HepG2 (cell line): ENCODE measurements at regions not wholly inside any gene's neighbourhood (a gene's known extent, or its start where the extent isn't known, plus 50 kb on each side); places are given as distances from the start of the nearest gene placed in this dataset.

Source experiments
- ATAC-seq: fragments of 200-7000 bp; cut with Tn5 transposase; 3 replicates; pipeline ENCODE4 v1.9.1; 2020; ENCODE audit warnings: mild to moderate bottlenecking, moderate library complexity
- BruUV-seq: library from RNA; stranded (reverse); fragments of 400-500 nt; replicated peaks from 2 replicates; lab custom pipeline; 2021; lab: Mats Ljungman, UMichigan
- CTCF ChIA-PET: fragments of 300-600 bp; formaldehyde crosslinking; extraction: SDS; loops from one replicate; lab custom pipeline; 2021; ENCODE audit warnings: low total read pairs, inconsistent platforms, low intra/inter-chr PET ratio; lab: Yijun Ruan, JAX
- POLR2A ChIA-PET: fragments of 350-600 bp; sonication (Branson Sonifier 250); formaldehyde crosslinking; loops from one replicate; lab custom pipeline; 2020; ENCODE audit warnings: antibody characterized with exemption, inconsistent platforms; lab: Yijun Ruan, JAX
- DNase-seq: peaks from one replicate; pipeline ENCODE4 v3.0.0-alpha.2; 2015; ENCODE audit warnings: low spot score
- FAIRE-seq: peaks from 3 replicates; lab custom pipeline; 2011; peaks lifted over from hg19 to GRCh38; lab: Jason Lieb, UNC
- H2AFZ ChIP-seq: one replicate; pipeline ENCODE4 v1.6.1; 2011; ENCODE audit warnings: low read length, inconsistent platforms
- H3K27ac ChIP-seq: fragments of 300-600 bp; 3 replicates; pipeline ENCODE4 v1.8.0; 2011; ENCODE audit warnings: mixed run types, mild to moderate bottlenecking, mixed read lengths, low read length, inconsistent platforms; ENCODE audit not compliant: insufficient read depth; ENCODE audit errors: extremely low read length
- H3K27me3 ChIP-seq, 2 experiments: fragments of 200-600 bp in 1 of 2; 2 replicates in 1 of 2; 3 replicates in 1 of 2; pipeline versions ENCODE4 v1.6.0 to v1.8.0; 2011; ENCODE audit warnings: low read length in 2 of 2, mild to moderate bottlenecking in 2 of 2, moderate library complexity in 2 of 2, inconsistent platforms in 1 of 2; ENCODE audit not compliant: insufficient read depth in 2 of 2, control insufficient read depth in 1 of 2
- H3K36me3 ChIP-seq, 2 experiments: fragments of 200-600 bp in 1 of 2; replicated peaks in 1 of 2; 2 replicates in 1 of 2; 3 replicates in 1 of 2; pipeline versions ENCODE4 v1.5.1 to v1.8.0; 2011; ENCODE audit warnings: low read length in 2 of 2, inconsistent platforms in 1 of 2; ENCODE audit not compliant: insufficient read depth in 2 of 2, control insufficient read depth in 1 of 2
- H3K4me1 ChIP-seq: 2 replicates; pipeline ENCODE4 v1.5.1; 2012; ENCODE audit warnings: low read length, inconsistent platforms; ENCODE audit not compliant: insufficient read depth
- H3K4me2 ChIP-seq: 2 replicates; pipeline ENCODE4 v1.6.0; 2011; ENCODE audit warnings: low read depth, low read length, inconsistent platforms
- H3K4me3 ChIP-seq, 3 experiments: fragments of 200-600 bp in 1 of 3; sonication (generic), shearing (Covaris generic) in 1 of 3; replicated peaks in 1 of 3; 2 replicates each; pipeline ENCODE4 v1.5.1; 2011 to 2016; ENCODE audit warnings: low read length in 3 of 3, inconsistent platforms in 2 of 3, low read depth in 2 of 3, mild to moderate bottlenecking in 2 of 3, control low read depth in 1 of 3, mixed read lengths in 1 of 3; ENCODE audit not compliant: insufficient read depth in 1 of 3
- H3K79me2 ChIP-seq: one replicate; pipeline ENCODE4 v1.6.1; 2011; ENCODE audit warnings: low read length, inconsistent platforms; ENCODE audit not compliant: insufficient read depth
- H3K9ac ChIP-seq: 2 replicates; pipeline ENCODE4 v1.6.0; 2011; ENCODE audit warnings: mild to moderate bottlenecking, low read depth, low read length, inconsistent platforms; ENCODE audit not compliant: insufficient read depth
- H3K9me3 ChIP-seq: 2 replicates; pipeline ENCODE4 v1.5.1; 2012; ENCODE audit warnings: mild to moderate bottlenecking, low read length
- H4K20me1 ChIP-seq: 2 replicates; pipeline ENCODE4 v1.6.0; 2011; ENCODE audit warnings: inconsistent platforms, mild to moderate bottlenecking, low read length, moderate library complexity; ENCODE audit not compliant: insufficient read depth
- HMGA1 ChIP-seq: sonication (generic); formaldehyde crosslinking; conservative IDR thresholded peaks from 2 replicates; pipeline ENCODE4 v1.4.0; 2020; ENCODE audit warnings: missing genetic modification reagents
- MAFF ChIP-seq: IDR thresholded peaks from 2 replicates; pipeline ENCODE4 v1.6.1; 2011; ENCODE audit warnings: low read depth, low read length, improper control_type of control experiment
- MAFK ChIP-seq, 2 experiments: IDR thresholded peaks in 1 of 2; conservative IDR thresholded peaks in 1 of 2; 2 replicates each; pipeline ENCODE4 v1.6.1; 2011; ENCODE audit warnings: improper control_type of control experiment in 2 of 2, low read length in 2 of 2
- REXO4 ChIP-seq: sonication (generic); formaldehyde crosslinking; IDR thresholded peaks from 2 replicates; pipeline ENCODE4 v1.8.0; 2022; ENCODE audit warnings: missing genetic modification reagents, mild to moderate bottlenecking, borderline replicate concordance
- SALL1 ChIP-seq: sonication (generic); formaldehyde crosslinking; IDR thresholded peaks from 2 replicates; pipeline ENCODE4 v1.8.0; 2022; ENCODE audit warnings: mild to moderate bottlenecking, missing genetic modification reagents
- ZNF616 ChIP-seq: sonication (generic); formaldehyde crosslinking; IDR thresholded peaks from 2 replicates; pipeline ENCODE4 v1.5.0; 2020; ENCODE audit warnings: low read depth, mild to moderate bottlenecking, missing genetic modification reagents
- whole genome bisulfite sequencing: methylation state at CpG from one replicate; pipeline ENCODE4 v1.1.6; 2017; ENCODE audit warnings: low lambda C conversion rate; 5-methylcytosine and 5-hydroxymethylcytosine counted together
- in situ Hi-C: cut with HindIII; loops from 2 replicates; pipeline ENCODE4 v1.10.0; 2017; ENCODE audit warnings: low pct_unique_long_range_greater_than_20kb; ENCODE audit not compliant: extremely low pct_ligation_motif_present
- intact Hi-C: fragments of 100-400 bp; cut with micrococcal nuclease; formaldehyde crosslinking; loops from one replicate; pipeline ENCODE4 v1.10.0; 2022; ENCODE audit not compliant: unreplicated experiment
- TF ChIP-seq, protein P1 (sequence below): sonication (generic); formaldehyde crosslinking; IDR thresholded peaks from 2 replicates; pipeline ENCODE4 v1.4.0; 2020; ENCODE audit warnings: missing genetic modification reagents
- TF ChIP-seq, protein P2 (sequence below): sonication (generic); formaldehyde crosslinking; IDR thresholded peaks from 2 replicates; pipeline ENCODE4 v1.4.0; 2020; ENCODE audit warnings: mild to moderate bottlenecking, missing genetic modification reagents

DNA sequence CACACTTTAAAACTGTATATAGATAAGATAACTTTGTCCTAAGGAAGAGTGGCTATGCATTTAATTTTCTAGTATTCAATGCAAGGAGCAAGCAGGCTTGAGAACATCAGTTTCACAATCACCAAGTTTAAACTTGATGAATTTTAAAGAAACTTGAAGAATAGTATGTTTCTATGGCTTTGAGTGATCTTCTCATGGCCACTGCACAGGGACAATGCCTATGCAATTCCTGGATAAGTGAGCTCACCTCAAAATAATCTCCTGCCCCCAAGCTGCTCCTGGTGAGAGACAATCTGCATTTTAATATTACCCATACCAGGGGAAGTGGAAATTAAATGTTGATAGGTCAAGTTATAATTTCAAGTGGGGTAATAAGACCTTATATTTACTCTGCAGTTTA lies 376.6 kb upstream of the CBLB start (continued):
- TF ChIP-seq, protein P1, sequence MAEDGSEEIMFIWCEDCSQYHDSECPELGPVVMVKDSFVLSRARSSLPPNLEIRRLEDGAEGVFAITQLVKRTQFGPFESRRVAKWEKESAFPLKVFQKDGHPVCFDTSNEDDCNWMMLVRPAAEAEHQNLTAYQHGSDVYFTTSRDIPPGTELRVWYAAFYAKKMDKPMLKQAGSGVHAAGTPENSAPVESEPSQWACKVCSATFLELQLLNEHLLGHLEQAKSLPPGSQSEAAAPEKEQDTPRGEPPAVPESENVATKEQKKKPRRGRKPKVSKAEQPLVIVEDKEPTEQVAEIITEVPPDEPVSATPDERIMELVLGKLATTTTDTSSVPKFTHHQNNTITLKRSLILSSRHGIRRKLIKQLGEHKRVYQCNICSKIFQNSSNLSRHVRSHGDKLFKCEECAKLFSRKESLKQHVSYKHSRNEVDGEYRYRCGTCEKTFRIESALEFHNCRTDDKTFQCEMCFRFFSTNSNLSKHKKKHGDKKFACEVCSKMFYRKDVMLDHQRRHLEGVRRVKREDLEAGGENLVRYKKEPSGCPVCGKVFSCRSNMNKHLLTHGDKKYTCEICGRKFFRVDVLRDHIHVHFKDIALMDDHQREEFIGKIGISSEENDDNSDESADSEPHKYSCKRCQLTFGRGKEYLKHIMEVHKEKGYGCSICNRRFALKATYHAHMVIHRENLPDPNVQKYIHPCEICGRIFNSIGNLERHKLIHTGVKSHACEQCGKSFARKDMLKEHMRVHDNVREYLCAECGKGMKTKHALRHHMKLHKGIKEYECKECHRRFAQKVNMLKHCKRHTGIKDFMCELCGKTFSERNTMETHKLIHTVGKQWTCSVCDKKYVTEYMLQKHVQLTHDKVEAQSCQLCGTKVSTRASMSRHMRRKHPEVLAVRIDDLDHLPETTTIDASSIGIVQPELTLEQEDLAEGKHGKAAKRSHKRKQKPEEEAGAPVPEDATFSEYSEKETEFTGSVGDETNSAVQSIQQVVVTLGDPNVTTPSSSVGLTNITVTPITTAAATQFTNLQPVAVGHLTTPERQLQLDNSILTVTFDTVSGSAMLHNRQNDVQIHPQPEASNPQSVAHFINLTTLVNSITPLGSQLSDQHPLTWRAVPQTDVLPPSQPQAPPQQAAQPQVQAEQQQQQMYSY (CRISPR knock-in tag) = no peak
- TF ChIP-seq, protein P2, sequence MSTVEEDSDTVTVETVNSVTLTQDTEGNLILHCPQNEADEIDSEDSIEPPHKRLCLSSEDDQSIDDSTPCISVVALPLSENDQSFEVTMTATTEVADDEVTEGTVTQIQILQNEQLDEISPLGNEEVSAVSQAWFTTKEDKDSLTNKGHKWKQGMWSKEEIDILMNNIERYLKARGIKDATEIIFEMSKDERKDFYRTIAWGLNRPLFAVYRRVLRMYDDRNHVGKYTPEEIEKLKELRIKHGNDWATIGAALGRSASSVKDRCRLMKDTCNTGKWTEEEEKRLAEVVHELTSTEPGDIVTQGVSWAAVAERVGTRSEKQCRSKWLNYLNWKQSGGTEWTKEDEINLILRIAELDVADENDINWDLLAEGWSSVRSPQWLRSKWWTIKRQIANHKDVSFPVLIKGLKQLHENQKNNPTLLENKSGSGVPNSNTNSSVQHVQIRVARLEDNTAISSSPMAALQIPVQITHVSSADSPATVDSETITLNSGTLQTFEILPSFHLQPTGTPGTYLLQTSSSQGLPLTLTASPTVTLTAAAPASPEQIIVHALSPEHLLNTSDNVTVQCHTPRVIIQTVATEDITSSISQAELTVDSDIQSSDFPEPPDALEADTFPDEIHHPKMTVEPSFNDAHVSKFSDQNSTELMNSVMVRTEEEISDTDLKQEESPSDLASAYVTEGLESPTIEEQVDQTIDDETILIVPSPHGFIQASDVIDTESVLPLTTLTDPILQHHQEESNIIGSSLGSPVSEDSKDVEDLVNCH = no peak
- TF ChIP-seq HMGA1 (CRISPR knock-in tag) = no peak
- TF ChIP-seq REXO4 (CRISPR knock-in tag) = no peak

DNA sequence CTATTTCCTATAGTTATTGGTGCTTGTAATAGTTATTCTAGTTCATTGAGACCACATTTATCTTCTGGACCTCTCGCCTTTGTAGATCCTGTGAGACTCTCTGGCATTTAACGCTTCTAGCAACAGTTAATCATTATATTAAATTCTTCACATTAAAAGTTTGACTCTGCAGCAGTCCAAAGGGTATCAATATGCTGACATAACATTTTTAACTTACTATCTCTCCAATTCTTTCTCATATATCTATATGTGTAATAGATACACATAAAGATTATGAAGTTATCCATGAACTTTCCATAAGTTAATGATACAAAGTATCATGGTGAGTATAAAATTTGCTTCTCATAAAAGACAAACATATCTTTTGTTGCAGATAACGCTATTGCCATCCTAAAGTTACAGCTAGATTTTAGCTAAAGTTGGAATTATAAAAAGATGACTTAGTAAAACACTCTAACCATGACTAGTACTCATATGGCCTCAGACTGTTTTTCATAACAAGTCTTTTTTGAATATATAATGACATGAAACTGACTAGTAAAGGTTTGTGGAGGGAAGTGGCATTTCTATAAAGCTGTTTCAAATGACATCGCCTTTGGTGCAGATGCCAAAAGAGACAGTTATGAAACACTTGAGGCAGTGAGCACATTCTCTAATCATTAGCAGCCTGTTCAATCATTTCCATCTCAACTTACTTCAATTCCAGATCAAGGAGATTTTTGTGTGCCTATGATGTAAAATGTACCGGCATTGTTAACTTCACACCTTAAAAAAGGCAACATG lies 379.3 kb upstream of the CBLB start:
- WGBS = 23% methylated on average over 5 of the region's 5 CpGs
- Histone ChIP-seq H3K79me2 (no peaks in the 10 kb centered on the region), H3K27ac (no peak overlapping the region), H3K4me3 (no peak overlapping the region), H3K9ac (no peak overlapping the region), H2AFZ (no peak overlapping the region), H3K4me2 (no peak overlapping the region), H3K36me3 (no peaks in the 10 kb centered on the region), H3K4me1 (no peaks in the 10 kb centered on the region), H4K20me1 (no peaks in the 10 kb centered on the region), H3K9me3 (peaks cover 25% of the 10 kb centered on the region), H3K27me3 (no peaks in the 10 kb centered on the region)
- TF ChIP-seq MAFK (conservative IDR thresholded peaks at IDR 0.05 in 1 of 2, IDR thresholded peaks at IDR 0.05 in 1 of 2; ENCODE audit: low read length in 2 of 2) (peak; percentile 86 to 95), MAFF (peak; percentile 90), ZNF616 (CRISPR knock-in tag) (no peak), SALL1 (CRISPR knock-in tag) (no peak)
- intact Hi-C loops (no loop called here), in situ Hi-C loops (no loop called here)
- BruUV-seq = no TSS peak
- ChIA-PET POLR2A (no interaction called here), CTCF (no interaction called here)
- FAIRE-seq (no peak), DNase-seq (no peak), ATAC-seq (no peak)
